NB4 (cell line): ENCODE measurements at regions not wholly inside any gene's neighbourhood (a gene's known extent, or its start where the extent isn't known, plus 50 kb on each side); places are given as distances from the start of the nearest gene placed in this dataset.

Experiments
- CTCF ChIP-seq: IDR thresholded peaks from one replicate; pipeline ENCODE4 v1.5.1; 2012; ENCODE audit warnings: low read depth, low read length
- MAX ChIP-seq: IDR thresholded peaks from 2 replicates; pipeline ENCODE4 v1.6.1; 2011; ENCODE audit warnings: low read depth, low read length
- MYC ChIP-seq: IDR thresholded peaks from 2 replicates; pipeline ENCODE4 v1.6.1; 2011; ENCODE audit warnings: low read depth, low read length
- POLR2A ChIP-seq: IDR thresholded peaks from 2 replicates; pipeline ENCODE4 v1.6.1; 2011; ENCODE audit warnings: mild to moderate bottlenecking; ENCODE audit not compliant: insufficient read length; ENCODE audit errors: extremely low read depth

GRCh38 chr10:123512901-123513775 lies 153.0 kb upstream of the GPR26 start:
- TF ChIP-seq POLR2A: no peak
- TF ChIP-seq CTCF: no peak
- no peak for TF ChIP-seq MAX
- no peak for TF ChIP-seq MYC
